Hepatic stellate cell (primary cell): ENCODE measurements at regions not wholly inside any gene's neighbourhood (a gene's known extent, or its start where the extent isn't known, plus 50 kb on each side); places are given as distances from the start of the nearest gene placed in this dataset.
"Not testable (repeated sequence)": the region's sequence is repeated elsewhere in the genome, so short reads cannot be mapped to it uniquely, and the experiment has no call there.

Experiments
- DNase-seq: peaks from one replicate; pipeline ENCODE4 v3.0.0; 2011; ENCODE audit warnings: low spot score

DNA sequence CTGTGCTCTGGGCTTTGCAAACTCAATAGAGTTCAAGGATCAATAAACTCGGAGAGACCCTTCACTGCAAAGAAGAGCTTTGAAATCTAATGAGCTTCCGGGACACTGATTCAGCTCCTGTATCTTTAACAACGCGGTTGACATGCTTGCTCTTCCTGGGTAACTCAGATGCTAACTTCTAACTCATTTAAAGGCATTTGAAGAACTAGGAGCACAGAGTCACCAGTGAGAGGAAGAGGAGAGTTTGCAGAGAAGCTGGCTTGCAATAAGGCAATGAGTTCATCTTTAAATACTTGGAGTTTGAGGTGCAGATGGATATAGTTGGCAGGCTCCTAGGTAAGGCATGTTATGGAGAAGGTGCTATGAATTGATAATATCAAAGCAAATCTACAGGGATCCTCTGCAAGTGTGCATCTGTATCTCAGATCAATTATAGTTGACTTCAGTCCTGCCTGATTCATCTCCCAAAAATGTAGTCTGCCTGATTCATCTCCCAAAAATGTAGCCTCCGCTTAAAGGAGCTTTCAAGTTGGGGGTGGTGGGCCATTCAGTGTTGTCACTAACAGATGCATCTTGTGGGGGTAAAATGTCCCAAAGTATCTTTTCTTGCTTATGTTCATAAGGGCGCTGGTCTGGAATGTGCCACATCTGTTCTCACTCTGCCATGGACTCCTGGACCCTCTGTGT is 182.5 kb upstream of the PRSS58 start:
- peak; percentile 53 for DNase-seq

DNA sequence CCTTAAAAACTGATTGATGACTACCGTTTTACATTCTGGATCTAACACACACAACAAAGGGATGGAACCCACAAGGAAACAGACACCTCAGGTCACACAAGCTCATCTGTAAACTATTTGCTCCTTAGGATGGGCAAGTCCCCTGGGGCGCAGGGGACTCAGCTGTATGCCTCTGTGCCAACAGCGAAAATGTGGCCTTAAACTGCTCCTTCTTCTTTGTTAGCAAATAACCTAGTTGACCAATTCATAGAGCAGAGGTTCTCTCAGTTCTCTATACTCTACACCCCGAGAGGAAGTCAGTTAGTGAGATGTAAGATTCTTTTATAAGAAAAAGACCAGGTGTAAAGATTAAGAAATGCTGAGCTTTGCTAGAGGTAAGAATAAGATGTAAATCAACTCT is 181.9 kb upstream of the PRSS58 start:
- no peak for DNase-seq

GRCh38 chr7:142438923-142439515 is 181.2 kb upstream of the PRSS58 start:
- DNase-seq = no peak

DNA sequence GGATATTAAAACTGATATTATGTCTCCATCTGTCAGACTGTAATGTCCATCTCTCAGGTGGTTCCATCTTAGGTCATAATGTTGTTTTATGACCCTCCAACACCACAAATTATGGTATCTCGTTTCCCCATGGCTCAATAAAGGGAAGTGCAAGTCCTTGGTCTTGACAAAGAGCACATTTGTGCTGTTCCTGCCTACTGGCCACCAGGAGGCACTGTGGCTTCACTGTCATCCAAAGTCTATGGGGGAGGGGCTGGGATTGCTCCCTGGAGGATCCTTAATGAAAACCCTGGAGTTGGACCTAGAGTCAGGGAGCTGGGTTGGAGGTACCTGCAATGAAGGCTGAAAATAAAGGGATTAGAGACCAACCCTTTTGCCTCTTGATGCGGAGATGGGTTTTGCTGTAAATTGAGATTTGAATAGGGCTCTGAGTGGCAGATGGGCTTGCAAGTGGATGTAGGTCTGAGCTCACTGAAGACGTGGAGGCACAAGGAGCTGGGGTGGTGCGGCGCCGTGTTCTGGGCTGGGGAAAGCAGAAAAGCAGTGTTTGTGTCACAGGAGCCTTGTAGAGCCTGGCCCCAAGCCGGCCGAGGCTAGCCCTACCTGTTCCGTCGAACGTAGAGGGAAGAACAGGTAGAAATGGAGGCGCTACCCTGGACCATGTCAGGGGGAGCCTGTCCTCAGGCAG is 180.5 kb upstream of the PRSS58 start:
- DNase-seq = peak; percentile 40

DNA sequence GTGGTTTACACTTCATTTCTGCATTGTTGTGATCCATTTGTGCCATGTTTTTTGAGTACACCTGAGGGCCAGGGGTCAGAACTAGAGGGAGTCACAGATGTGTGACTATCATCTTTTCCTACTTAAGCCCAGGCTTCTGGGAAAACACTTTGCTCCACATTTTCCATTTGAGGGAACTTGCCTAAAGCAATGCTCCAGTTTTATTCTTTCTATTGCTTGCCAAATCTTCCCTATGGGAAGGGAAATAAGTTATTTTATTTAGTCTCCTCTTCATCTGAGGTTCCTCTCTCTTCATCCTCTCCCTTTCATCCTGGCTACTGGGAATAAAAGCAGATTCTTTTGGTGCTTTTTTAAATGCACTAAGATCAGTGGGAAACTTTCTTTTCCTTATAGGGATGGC is 179.9 kb upstream of the PRSS58 start:
- DNase-seq = no peak

- DNase-seq = peak; percentile 19
Measured at GRCh38 chr7:142436601-142437000, 178.7 kb upstream of the PRSS58 start.

GRCh38 chr7:142435606-142436005 is 177.7 kb upstream of the PRSS58 start:
- not testable (repeated sequence) for DNase-seq

DNA sequence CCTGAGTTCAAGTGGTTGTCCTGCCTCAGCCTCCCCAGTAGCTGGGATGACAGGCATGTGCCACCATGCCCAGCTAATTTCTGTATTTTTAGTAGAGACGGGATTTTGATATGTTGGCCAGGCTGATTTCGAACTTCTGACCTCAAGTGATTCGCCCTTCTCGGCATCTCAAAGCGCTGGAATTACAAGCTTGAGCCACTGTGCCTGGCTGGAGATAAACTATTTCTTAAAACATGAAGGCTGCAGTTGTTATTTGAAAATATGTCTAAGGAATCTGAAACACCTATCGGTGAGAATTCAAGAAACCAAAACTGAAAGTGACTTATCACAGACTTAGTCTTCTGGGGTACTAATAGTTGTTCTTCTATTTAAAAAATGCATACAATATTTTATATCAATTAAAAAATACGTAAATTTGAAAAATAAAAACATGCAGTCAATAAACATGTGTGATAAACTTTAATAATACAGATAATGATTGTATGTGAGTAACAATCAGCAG is 176.9 kb upstream of the PRSS58 start:
- no peak for DNase-seq

DNA sequence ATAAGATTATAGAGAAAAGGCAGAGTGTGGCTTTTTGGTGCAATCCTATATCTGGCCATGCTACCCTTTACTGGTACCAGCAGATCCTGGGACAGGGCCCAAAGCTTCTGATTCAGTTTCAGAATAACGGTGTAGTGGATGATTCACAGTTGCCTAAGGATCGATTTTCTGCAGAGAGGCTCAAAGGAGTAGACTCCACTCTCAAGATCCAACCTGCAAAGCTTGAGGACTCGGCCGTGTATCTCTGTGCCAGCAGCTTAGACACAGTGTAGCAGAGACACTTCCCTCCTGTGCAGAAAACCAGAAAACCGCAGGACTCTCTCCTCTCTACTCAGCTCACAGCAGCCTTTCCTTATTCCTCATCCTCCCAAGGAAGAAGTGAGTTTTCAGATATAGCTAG is 176.3 kb upstream of the PRSS58 start:
- not testable (repeated sequence) for DNase-seq

DNA sequence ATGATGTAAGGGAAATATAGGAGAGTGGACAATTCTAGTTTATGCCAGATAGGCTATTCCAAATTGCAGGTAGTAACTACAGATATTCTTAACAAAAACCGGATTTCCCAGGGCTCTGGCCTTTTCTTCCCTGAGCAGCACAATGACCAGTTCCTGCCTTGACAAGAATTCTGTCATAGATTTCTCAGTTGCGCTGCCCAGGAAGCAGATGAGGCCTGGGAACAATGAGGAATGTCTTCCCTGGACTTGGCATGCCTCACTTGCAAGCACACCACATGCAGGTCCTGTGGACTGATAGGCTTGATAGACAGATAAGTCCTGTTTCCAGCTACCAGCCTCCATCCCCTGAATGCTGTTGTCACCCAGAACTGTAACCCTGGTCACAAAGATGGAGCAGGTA is 174.5 kb upstream of the PRSS58 start:
- no peak for DNase-seq

- DNase-seq = no peak
Measured at GRCh38 chr7:142431491-142431890, 173.6 kb upstream of the PRSS58 start.

- DNase-seq = no peak
Measured at GRCh38 chr7:142428094-142428493, 170.2 kb upstream of the PRSS58 start.

DNA sequence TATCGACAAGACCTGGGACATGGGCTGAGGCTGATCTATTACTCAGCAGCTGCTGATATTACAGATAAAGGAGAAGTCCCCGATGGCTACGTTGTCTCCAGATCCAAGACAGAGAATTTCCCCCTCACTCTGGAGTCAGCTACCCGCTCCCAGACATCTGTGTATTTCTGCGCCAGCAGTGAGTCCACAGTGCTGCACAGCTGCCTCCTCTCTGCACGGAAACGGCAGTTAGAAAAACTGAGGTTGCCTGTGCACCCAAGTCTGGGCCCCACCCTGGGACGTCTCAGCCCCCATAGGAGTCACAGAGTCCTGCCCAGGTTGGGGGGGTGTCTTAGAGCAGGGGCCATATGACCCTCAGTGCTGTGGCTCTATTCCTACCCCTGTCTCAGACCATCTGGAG is 167.4 kb upstream of the PRSS58 start:
- no peak for DNase-seq

DNA sequence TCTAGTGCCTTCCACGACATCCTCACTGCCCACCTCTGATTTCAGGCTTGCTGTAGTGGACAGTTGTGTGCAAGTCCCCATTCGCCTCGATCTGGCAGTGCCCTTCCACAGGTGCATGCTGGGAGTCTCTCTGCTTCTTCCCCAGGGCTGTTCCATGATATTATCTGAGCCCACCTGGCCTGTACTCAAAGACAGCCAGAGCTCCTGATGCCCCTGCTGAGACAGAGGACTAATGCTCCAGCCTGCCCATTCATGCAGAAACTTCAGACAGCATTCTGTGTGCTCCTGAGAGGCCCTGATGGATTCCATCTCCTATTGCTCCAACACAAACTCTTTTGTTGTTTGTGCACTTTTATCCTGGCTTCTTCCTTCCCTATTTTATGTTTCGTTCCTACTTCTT is 164.8 kb upstream of the PRSS58 start:
- no peak for DNase-seq

DNA sequence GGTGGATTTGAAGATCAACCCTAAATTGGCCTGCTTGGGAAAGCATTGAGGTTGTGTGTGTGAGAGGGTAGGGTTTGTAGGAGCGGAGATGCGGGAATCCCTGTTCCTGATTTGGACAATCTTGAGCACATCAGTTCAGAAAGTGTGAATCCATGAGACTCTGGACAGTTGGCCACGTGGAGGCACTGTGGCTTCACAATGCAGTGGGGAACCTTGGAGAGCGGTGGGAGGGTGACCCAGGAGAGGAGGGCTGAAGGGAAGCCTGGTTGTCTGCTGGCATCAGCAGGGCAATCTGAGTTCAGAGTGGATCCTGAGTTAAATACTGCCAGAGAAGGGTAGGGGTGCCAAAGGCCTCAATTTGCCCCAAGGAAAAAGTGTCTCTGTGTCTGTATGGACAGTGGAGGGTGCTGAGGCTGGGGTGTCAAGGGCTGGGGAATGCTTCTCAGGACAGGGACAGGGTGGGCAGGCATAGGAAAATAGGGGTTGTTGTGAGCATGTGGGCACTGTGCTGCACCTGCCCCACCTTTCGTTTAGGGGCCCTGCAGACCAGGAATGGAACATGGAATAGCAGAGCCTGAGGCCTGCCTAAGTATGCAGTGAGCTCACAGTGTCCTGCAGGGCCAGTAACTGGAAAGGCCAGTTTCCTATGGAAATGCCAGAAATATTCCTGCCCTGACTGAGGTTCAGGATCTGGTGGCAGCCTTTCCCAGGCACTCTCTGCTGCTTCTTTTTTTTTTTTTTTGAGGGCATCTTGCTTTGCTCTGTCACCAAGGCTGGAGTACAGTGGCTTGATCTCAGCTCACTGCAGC is 162.9 kb upstream of the PRSS58 start:
- DNase-seq = peak; percentile 59

GRCh38 chr7:142418326-142418725 is 160.5 kb upstream of the PRSS58 start:
- no peak for DNase-seq

- DNase-seq = no peak
Measured at GRCh38 chr7:142414915-142415314, 157.1 kb upstream of the PRSS58 start.

GRCh38 chr7:142414135-142414534 is 156.3 kb upstream of the PRSS58 start:
- no peak for DNase-seq

DNA sequence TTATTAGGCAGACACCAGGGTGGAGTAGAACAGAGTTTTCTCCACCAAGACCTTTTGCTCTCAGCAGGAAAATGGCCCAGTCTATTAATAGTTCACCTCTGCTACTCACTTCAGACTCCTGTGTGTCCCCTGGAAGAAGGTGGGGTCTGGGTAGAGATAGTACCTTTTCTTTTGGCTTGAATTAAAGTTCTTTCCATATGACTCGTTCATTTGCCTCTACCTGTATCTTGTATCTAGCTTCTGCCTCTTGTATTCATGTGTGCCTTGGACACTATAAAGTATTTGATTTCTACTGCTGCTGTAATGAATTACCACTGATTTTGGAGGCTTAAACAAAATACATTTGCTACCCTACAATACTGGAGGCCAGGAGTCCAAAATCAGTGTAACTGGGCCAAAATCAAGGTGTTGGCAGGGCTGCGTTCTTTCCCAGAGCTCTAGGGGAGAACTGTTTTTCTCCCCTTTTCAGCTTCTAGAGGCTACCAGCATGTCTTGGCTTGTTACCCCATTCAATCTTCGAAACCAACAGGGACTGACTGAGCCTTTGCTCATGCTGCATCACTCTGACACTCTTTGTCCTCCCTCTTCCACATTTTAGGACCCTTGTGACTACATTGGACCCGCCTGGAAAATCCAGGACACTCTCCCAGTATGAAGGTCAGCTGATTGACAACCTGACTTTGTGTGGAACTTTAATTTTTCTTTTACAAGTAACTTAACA is 155.6 kb upstream of the PRSS58 start:
- DNase-seq = no peak

- DNase-seq = peak; percentile 67
Measured at GRCh38 chr7:142412551-142413193, 154.8 kb upstream of the PRSS58 start.

GRCh38 chr7:142409471-142409870 is 151.6 kb upstream of the PRSS58 start:
- no peak for DNase-seq
